WTC11 (cell line): ENCODE measurements at regions not wholly inside any gene's neighbourhood (a gene's known extent, or its start where the extent isn't known, plus 50 kb on each side); places are given as distances from the start of the nearest gene placed in this dataset.

ENCODE experiments used
- ETV6 ChIP-seq: sonication (generic); formaldehyde crosslinking; IDR thresholded peaks from 2 replicates; pipeline ENCODE4 v1.8.1; 2022; ENCODE audit warnings: mild to moderate bottlenecking, missing genetic modification reagents
- RELA ChIP-seq: sonication (generic); formaldehyde crosslinking; IDR thresholded peaks from 2 replicates; pipeline ENCODE4 v1.8.1; 2022; ENCODE audit warnings: missing genetic modification reagents, mild to moderate bottlenecking, borderline replicate concordance
- TF ChIP-seq, protein P1 (sequence below): fragments of 200-600 bp; IDR thresholded peaks from 2 replicates; pipeline ENCODE4 v1.8.0; 2022; ENCODE audit warnings: antibody characterized with exemption
- TF ChIP-seq, protein P2 (sequence below): fragments of 250-450 bp; sonication (Bioruptor Pico); IDR thresholded peaks from 2 replicates; pipeline ENCODE4 v1.9.0; 2021; ENCODE audit warnings: mild to moderate bottlenecking
- TF ChIP-seq, protein P3 (sequence below): sonication (generic); formaldehyde crosslinking; IDR thresholded peaks from 2 replicates; pipeline ENCODE4 v1.8.1; 2022; ENCODE audit warnings: mild to moderate bottlenecking, moderate library complexity, missing genetic modification reagents
- TF ChIP-seq, protein P4 (sequence below): sonication (generic); formaldehyde crosslinking; IDR thresholded peaks from 2 replicates; pipeline ENCODE4 v1.8.1; 2023; ENCODE audit warnings: mild to moderate bottlenecking, moderate library complexity, missing genetic modification reagents

DNA sequence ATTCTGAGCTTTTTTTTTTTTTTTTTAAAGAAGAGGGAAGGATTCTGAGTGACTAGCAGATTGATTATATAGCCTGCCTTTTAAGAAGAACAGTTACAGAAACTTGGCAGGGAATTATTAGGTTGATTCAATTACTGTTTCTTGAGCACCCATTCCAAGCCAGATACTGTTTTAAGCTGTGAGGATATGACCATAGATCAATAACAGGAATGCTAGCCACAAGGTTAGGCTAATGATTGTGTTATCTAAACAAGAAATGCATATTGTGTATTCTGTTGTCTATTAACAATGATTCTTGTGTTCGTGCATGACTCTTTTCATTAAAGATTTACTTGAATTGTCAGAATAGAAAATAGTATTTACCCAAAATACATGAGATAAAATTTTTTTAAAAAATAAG lies 67.1 kb downstream of the PRORP start:
- TF ChIP-seq, protein P1, sequence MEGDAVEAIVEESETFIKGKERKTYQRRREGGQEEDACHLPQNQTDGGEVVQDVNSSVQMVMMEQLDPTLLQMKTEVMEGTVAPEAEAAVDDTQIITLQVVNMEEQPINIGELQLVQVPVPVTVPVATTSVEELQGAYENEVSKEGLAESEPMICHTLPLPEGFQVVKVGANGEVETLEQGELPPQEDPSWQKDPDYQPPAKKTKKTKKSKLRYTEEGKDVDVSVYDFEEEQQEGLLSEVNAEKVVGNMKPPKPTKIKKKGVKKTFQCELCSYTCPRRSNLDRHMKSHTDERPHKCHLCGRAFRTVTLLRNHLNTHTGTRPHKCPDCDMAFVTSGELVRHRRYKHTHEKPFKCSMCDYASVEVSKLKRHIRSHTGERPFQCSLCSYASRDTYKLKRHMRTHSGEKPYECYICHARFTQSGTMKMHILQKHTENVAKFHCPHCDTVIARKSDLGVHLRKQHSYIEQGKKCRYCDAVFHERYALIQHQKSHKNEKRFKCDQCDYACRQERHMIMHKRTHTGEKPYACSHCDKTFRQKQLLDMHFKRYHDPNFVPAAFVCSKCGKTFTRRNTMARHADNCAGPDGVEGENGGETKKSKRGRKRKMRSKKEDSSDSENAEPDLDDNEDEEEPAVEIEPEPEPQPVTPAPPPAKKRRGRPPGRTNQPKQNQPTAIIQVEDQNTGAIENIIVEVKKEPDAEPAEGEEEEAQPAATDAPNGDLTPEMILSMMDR, result no peak
- TF ChIP-seq RELA (CRISPR knock-in tag) (no peak), ETV6 (CRISPR knock-in tag) (no peak)
- TF ChIP-seq, protein P2, sequence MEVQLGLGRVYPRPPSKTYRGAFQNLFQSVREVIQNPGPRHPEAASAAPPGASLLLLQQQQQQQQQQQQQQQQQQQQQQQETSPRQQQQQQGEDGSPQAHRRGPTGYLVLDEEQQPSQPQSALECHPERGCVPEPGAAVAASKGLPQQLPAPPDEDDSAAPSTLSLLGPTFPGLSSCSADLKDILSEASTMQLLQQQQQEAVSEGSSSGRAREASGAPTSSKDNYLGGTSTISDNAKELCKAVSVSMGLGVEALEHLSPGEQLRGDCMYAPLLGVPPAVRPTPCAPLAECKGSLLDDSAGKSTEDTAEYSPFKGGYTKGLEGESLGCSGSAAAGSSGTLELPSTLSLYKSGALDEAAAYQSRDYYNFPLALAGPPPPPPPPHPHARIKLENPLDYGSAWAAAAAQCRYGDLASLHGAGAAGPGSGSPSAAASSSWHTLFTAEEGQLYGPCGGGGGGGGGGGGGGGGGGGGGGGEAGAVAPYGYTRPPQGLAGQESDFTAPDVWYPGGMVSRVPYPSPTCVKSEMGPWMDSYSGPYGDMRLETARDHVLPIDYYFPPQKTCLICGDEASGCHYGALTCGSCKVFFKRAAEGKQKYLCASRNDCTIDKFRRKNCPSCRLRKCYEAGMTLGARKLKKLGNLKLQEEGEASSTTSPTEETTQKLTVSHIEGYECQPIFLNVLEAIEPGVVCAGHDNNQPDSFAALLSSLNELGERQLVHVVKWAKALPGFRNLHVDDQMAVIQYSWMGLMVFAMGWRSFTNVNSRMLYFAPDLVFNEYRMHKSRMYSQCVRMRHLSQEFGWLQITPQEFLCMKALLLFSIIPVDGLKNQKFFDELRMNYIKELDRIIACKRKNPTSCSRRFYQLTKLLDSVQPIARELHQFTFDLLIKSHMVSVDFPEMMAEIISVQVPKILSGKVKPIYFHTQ, result no peak
- TF ChIP-seq, protein P3, sequence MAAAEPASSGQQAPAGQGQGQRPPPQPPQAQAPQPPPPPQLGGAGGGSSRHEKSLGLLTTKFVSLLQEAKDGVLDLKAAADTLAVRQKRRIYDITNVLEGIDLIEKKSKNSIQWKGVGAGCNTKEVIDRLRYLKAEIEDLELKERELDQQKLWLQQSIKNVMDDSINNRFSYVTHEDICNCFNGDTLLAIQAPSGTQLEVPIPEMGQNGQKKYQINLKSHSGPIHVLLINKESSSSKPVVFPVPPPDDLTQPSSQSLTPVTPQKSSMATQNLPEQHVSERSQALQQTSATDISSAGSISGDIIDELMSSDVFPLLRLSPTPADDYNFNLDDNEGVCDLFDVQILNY (CRISPR knock-in tag), result no peak
- TF ChIP-seq, protein P4, sequence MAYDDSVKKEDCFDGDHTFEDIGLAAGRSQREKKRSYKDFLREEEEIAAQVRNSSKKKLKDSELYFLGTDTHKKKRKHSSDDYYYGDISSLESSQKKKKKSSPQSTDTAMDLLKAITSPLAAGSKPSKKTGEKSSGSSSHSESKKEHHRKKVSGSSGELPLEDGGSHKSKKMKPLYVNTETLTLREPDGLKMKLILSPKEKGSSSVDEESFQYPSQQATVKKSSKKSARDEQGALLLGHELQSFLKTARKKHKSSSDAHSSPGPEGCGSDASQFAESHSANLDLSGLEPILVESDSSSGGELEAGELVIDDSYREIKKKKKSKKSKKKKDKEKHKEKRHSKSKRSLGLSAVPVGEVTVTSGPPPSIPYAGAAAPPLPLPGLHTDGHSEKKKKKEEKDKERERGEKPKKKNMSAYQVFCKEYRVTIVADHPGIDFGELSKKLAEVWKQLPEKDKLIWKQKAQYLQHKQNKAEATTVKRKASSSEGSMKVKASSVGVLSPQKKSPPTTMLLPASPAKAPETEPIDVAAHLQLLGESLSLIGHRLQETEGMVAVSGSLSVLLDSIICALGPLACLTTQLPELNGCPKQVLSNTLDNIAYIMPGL (CRISPR knock-in tag), result no peak
